Loucy (cell line): ENCODE measurements at regions not wholly inside any gene's neighbourhood (a gene's known extent, or its start where the extent isn't known, plus 50 kb on each side); places are given as distances from the start of the nearest gene placed in this dataset.

ENCODE experiments used
- EZH2phosphoT487 ChIP-seq: fragments of 200-600 bp; IDR thresholded peaks from 2 replicates; pipeline ENCODE4 v1.6.1; 2018; ENCODE audit warnings: antibody characterized with exemption, mild to moderate bottlenecking, moderate library complexity, borderline replicate concordance
- TF ChIP-seq, protein P1 (sequence below): fragments of 200-600 bp; sonication (generic); conservative IDR thresholded peaks from 2 replicates; pipeline ENCODE4 v1.5.1; 2014; ENCODE audit warnings: mild to moderate bottlenecking, antibody characterized with exemption, low read length

DNA sequence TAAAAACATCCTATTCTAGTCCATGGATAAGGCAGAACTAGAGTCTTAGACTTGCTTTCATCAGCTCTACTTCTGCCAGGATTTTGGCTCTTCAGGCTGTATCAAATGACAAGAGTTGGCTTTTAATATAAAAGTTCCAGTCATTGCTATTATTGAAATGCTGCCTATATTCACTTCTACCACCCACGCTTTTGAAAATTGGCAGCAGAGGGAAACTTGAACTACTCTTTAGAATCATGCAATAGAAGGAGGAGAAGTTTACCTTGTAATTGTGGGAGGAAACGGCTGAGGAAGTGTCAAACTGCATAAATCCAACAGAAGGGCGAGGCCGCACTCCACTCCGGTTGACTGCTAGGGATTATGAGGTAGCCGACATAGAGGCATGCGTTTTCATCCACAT, 122.6 kb upstream of the BASP1 start:
- TF ChIP-seq, protein P1, sequence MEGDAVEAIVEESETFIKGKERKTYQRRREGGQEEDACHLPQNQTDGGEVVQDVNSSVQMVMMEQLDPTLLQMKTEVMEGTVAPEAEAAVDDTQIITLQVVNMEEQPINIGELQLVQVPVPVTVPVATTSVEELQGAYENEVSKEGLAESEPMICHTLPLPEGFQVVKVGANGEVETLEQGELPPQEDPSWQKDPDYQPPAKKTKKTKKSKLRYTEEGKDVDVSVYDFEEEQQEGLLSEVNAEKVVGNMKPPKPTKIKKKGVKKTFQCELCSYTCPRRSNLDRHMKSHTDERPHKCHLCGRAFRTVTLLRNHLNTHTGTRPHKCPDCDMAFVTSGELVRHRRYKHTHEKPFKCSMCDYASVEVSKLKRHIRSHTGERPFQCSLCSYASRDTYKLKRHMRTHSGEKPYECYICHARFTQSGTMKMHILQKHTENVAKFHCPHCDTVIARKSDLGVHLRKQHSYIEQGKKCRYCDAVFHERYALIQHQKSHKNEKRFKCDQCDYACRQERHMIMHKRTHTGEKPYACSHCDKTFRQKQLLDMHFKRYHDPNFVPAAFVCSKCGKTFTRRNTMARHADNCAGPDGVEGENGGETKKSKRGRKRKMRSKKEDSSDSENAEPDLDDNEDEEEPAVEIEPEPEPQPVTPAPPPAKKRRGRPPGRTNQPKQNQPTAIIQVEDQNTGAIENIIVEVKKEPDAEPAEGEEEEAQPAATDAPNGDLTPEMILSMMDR: no peak
- TF ChIP-seq EZH2phosphoT487: no peak
